ENCODE measurements at regions not wholly inside any gene's neighbourhood (a gene's known extent, or its start where the extent isn't known, plus 50 kb on each side); places are given as distances from the start of the nearest gene placed in this dataset.
"Not testable (repeated sequence)": the region's sequence is repeated elsewhere in the genome, so short reads cannot be mapped to it uniquely, and the experiment has no call there.

- H3K4me1 ChIP-seq; H3K27me3 ChIP-seq; H3K9ac ChIP-seq (ENCODE audit: low read depth in 2 of 2, low read length in 2 of 2); intact Hi-C loops (cut with DNase I); H3K27ac ChIP-seq; H3K9me3 ChIP-seq; H3K36me3 ChIP-seq; H3K4me3 ChIP-seq; DNase-seq: not testable (repeated sequence)
Observed at GRCh38 chr16:16448423-16448822, 69.5 kb downstream of the NPIPA7 start.

- H3K9me3 ChIP-seq; H3K9ac ChIP-seq (ENCODE audit: low read depth in 2 of 2, low read length in 2 of 2); H3K27ac ChIP-seq; H3K36me3 ChIP-seq; H3K27me3 ChIP-seq; intact Hi-C loops (cut with DNase I); DNase-seq; H3K4me3 ChIP-seq; H3K4me1 ChIP-seq: not testable (repeated sequence)
Observed at GRCh38 chr16:16449712-16450237, 70.8 kb downstream of the NPIPA7 start.

GRCh38 chr16:16451721-16452410 is 72.9 kb downstream of the NPIPA7 start:
- H3K4me1 ChIP-seq; DNase-seq; H3K27me3 ChIP-seq; intact Hi-C loops (cut with DNase I); H3K27ac ChIP-seq; H3K36me3 ChIP-seq; H3K9ac ChIP-seq (ENCODE audit: low read depth in 2 of 2, low read length in 2 of 2); H3K4me3 ChIP-seq; H3K9me3 ChIP-seq: not testable (repeated sequence)

GRCh38 chr16:16458579-16458978 is 79.6 kb downstream of the NPIPA7 start:
- H3K9me3 ChIP-seq; H3K27me3 ChIP-seq; H3K9ac ChIP-seq (ENCODE audit: low read depth in 2 of 2, low read length in 2 of 2); H3K4me3 ChIP-seq; H3K4me1 ChIP-seq; H3K36me3 ChIP-seq; H3K27ac ChIP-seq; intact Hi-C loops (cut with DNase I); DNase-seq: not testable (repeated sequence)

- H3K27me3 ChIP-seq; H3K27ac ChIP-seq; intact Hi-C loops (cut with DNase I); H3K9ac ChIP-seq (ENCODE audit: low read depth in 2 of 2, low read length in 2 of 2); DNase-seq; H3K9me3 ChIP-seq; H3K4me1 ChIP-seq; H3K36me3 ChIP-seq; H3K4me3 ChIP-seq: not testable (repeated sequence)
Observed at GRCh38 chr16:16463792-16464191, 84.9 kb downstream of the NPIPA7 start.

GRCh38 chr16:16488919-16489318 is 110.0 kb downstream of the NPIPA7 start:
- H3K9ac ChIP-seq (ENCODE audit: low read depth in 2 of 2, low read length in 2 of 2); intact Hi-C loops (cut with DNase I); H3K4me3 ChIP-seq; H3K27ac ChIP-seq; H3K4me1 ChIP-seq; H3K36me3 ChIP-seq; H3K9me3 ChIP-seq; H3K27me3 ChIP-seq; DNase-seq: not testable (repeated sequence)

- H3K9me3 ChIP-seq; DNase-seq; intact Hi-C loops (cut with DNase I); H3K27me3 ChIP-seq; H3K27ac ChIP-seq; H3K9ac ChIP-seq (ENCODE audit: low read depth in 2 of 2, low read length in 2 of 2); H3K4me3 ChIP-seq; H3K4me1 ChIP-seq; H3K36me3 ChIP-seq: not testable (repeated sequence)
Observed at GRCh38 chr16:16489466-16489865, 110.5 kb downstream of the NPIPA7 start.

GRCh38 chr16:16494114-16494513 is 115.2 kb downstream of the NPIPA7 start:
- DNase-seq; H3K4me1 ChIP-seq; H3K27me3 ChIP-seq; H3K9ac ChIP-seq (ENCODE audit: low read depth in 2 of 2, low read length in 2 of 2); intact Hi-C loops (cut with DNase I); H3K27ac ChIP-seq; H3K4me3 ChIP-seq; H3K36me3 ChIP-seq; H3K9me3 ChIP-seq: not testable (repeated sequence)

GRCh38 chr16:16494998-16495397 is 116.1 kb downstream of the NPIPA7 start:
- H3K27me3 ChIP-seq; H3K9me3 ChIP-seq; H3K36me3 ChIP-seq; H3K27ac ChIP-seq; H3K9ac ChIP-seq (ENCODE audit: low read depth in 2 of 2, low read length in 2 of 2); H3K4me3 ChIP-seq; H3K4me1 ChIP-seq; intact Hi-C loops (cut with DNase I); DNase-seq: not testable (repeated sequence)

GRCh38 chr16:16499875-16500274 is 120.9 kb downstream of the NPIPA7 start:
- H3K4me3 ChIP-seq; H3K27me3 ChIP-seq; H3K36me3 ChIP-seq; DNase-seq; H3K4me1 ChIP-seq; intact Hi-C loops (cut with DNase I); H3K27ac ChIP-seq; H3K9ac ChIP-seq (ENCODE audit: low read depth in 2 of 2, low read length in 2 of 2); H3K9me3 ChIP-seq: not testable (repeated sequence)

- H3K4me3 ChIP-seq; H3K9me3 ChIP-seq; DNase-seq; intact Hi-C loops (cut with DNase I); H3K36me3 ChIP-seq; H3K4me1 ChIP-seq; H3K27ac ChIP-seq; H3K27me3 ChIP-seq; H3K9ac ChIP-seq (ENCODE audit: low read depth in 2 of 2, low read length in 2 of 2): not testable (repeated sequence)
Observed at GRCh38 chr16:16507041-16507440, 128.1 kb downstream of the NPIPA7 start.

GRCh38 chr16:16508344-16508743 is 129.4 kb downstream of the NPIPA7 start:
- DNase-seq; intact Hi-C loops (cut with DNase I); H3K9ac ChIP-seq (ENCODE audit: low read depth in 2 of 2, low read length in 2 of 2); H3K4me1 ChIP-seq; H3K36me3 ChIP-seq; H3K27ac ChIP-seq; H3K4me3 ChIP-seq; H3K9me3 ChIP-seq; H3K27me3 ChIP-seq: not testable (repeated sequence)

GRCh38 chr16:16519395-16519794 is 140.5 kb downstream of the NPIPA7 start:
- H3K9me3 ChIP-seq; intact Hi-C loops (cut with DNase I); H3K4me3 ChIP-seq; H3K36me3 ChIP-seq; DNase-seq; H3K9ac ChIP-seq (ENCODE audit: low read depth in 2 of 2, low read length in 2 of 2); H3K4me1 ChIP-seq; H3K27me3 ChIP-seq; H3K27ac ChIP-seq: not testable (repeated sequence)
